ENCODE measurements at regions not wholly inside any gene's neighbourhood (a gene's known extent, or its start where the extent isn't known, plus 50 kb on each side); places are given as distances from the start of the nearest gene placed in this dataset.

DNA sequence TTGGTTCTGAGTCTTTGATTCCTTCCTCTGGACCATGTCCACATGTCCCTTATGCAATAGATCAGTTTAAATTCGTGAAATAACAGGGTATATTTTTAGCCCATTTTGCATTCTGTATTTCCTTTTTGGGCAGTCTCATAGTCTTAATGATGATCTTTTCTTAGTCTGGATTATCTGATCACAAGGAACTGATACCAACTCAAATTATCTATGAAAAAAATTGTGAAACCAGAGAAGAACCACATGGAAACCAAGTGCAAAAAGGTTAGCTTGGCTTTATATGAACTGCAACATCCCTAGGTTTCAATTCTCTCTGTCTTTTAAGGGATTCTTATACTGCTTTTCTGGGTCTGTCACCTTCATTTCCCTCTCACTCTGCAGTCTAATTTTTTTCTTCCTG lies 608.6 kb upstream of the AADAT start:
- TF ChIP-seq EZH2 (IDR thresholded peaks at IDR 0.05; ENCODE audit: borderline replicate concordance, insufficient read depth, low read length, poor library complexity, severe bottlenecking), result no peak
- TF ChIP-seq, protein P1, sequence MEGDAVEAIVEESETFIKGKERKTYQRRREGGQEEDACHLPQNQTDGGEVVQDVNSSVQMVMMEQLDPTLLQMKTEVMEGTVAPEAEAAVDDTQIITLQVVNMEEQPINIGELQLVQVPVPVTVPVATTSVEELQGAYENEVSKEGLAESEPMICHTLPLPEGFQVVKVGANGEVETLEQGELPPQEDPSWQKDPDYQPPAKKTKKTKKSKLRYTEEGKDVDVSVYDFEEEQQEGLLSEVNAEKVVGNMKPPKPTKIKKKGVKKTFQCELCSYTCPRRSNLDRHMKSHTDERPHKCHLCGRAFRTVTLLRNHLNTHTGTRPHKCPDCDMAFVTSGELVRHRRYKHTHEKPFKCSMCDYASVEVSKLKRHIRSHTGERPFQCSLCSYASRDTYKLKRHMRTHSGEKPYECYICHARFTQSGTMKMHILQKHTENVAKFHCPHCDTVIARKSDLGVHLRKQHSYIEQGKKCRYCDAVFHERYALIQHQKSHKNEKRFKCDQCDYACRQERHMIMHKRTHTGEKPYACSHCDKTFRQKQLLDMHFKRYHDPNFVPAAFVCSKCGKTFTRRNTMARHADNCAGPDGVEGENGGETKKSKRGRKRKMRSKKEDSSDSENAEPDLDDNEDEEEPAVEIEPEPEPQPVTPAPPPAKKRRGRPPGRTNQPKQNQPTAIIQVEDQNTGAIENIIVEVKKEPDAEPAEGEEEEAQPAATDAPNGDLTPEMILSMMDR (IDR thresholded peaks at IDR 0.05; ENCODE audit: poor library complexity, severe bottlenecking), result no peak
- TF ChIP-seq MXI1 (conservative IDR thresholded peaks at IDR 0.05; ENCODE audit: poor library complexity, severe bottlenecking), result no peak
- TF ChIP-seq, protein P2, sequence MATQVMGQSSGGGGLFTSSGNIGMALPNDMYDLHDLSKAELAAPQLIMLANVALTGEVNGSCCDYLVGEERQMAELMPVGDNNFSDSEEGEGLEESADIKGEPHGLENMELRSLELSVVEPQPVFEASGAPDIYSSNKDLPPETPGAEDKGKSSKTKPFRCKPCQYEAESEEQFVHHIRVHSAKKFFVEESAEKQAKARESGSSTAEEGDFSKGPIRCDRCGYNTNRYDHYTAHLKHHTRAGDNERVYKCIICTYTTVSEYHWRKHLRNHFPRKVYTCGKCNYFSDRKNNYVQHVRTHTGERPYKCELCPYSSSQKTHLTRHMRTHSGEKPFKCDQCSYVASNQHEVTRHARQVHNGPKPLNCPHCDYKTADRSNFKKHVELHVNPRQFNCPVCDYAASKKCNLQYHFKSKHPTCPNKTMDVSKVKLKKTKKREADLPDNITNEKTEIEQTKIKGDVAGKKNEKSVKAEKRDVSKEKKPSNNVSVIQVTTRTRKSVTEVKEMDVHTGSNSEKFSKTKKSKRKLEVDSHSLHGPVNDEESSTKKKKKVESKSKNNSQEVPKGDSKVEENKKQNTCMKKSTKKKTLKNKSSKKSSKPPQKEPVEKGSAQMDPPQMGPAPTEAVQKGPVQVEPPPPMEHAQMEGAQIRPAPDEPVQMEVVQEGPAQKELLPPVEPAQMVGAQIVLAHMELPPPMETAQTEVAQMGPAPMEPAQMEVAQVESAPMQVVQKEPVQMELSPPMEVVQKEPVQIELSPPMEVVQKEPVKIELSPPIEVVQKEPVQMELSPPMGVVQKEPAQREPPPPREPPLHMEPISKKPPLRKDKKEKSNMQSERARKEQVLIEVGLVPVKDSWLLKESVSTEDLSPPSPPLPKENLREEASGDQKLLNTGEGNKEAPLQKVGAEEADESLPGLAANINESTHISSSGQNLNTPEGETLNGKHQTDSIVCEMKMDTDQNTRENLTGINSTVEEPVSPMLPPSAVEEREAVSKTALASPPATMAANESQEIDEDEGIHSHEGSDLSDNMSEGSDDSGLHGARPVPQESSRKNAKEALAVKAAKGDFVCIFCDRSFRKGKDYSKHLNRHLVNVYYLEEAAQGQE (IDR thresholded peaks at IDR 0.05; ENCODE audit: borderline replicate concordance), result no peak
- TF ChIP-seq RAD21 (conservative IDR thresholded peaks at IDR 0.05), result no peak
- TF ChIP-seq POLR2AphosphoS5 (IDR thresholded peaks at IDR 0.05), result no peak
- TF ChIP-seq EP300 (conservative IDR thresholded peaks at IDR 0.05; ENCODE audit: poor library complexity, severe bottlenecking), result no peak
